Liver (tissue), 8 donors: ENCODE measurements at regions not wholly inside any gene's neighbourhood (a gene's known extent, or its start where the extent isn't known, plus 50 kb on each side); places are given as distances from the start of the nearest gene placed in this dataset.

Experiments
- DNase-seq: peaks from one replicate; pipeline ENCODE4 v3.0.0-alpha.2; 2017; ENCODE audit warnings: low spot score
- H3K27ac ChIP-seq, 2 donors: one replicate each; pipeline ENCODE4 v1.7.0; 2013; ENCODE audit warnings: inconsistent platforms in 2 of 2, low read length in 2 of 2, control low read depth in 1 of 2, low read depth in 1 of 2, mild to moderate bottlenecking in 1 of 2
- H3K27me3 ChIP-seq, 4 donors: one replicate each; pipeline versions ENCODE4 v1.6.1 to v1.7.0; 2013; ENCODE audit warnings: low read length in 3 of 4, inconsistent platforms in 1 of 4, mild to moderate bottlenecking in 1 of 4, moderate library complexity in 1 of 4; ENCODE audit not compliant: control insufficient read depth in 4 of 4, insufficient read depth in 4 of 4
- H3K36me3 ChIP-seq, 4 donors: one replicate each; pipeline versions ENCODE4 v1.6.1 to v1.7.0; 2013; ENCODE audit warnings: low read length in 3 of 4, mild to moderate bottlenecking in 3 of 4, low read depth in 1 of 4, moderate library complexity in 1 of 4; ENCODE audit not compliant: control insufficient read depth in 4 of 4, insufficient read depth in 3 of 4
- H3K4me1 ChIP-seq, 4 donors: one replicate each; pipeline versions ENCODE4 v1.6.1 to v1.7.0; 2013; ENCODE audit warnings: low read length in 3 of 4, mild to moderate bottlenecking in 3 of 4, moderate library complexity in 1 of 4; ENCODE audit not compliant: control insufficient read depth in 4 of 4, insufficient read depth in 4 of 4
- H3K4me3 ChIP-seq, 3 donors: one replicate each; pipeline versions ENCODE4 v1.6.1 to v1.7.0; 2013; ENCODE audit warnings: low read length in 3 of 3, control low read depth in 1 of 3, low read depth in 1 of 3, mild to moderate bottlenecking in 1 of 3
- H3K9ac ChIP-seq, 2 donors: one replicate each; pipeline ENCODE4 v1.7.0; 2013; ENCODE audit warnings: low read length in 2 of 2, mild to moderate bottlenecking in 2 of 2, moderate library complexity in 2 of 2, control low read depth in 1 of 2, low read depth in 1 of 2
- H3K9me3 ChIP-seq, 4 donors: one replicate each; pipeline versions ENCODE4 v1.6.1 to v1.7.0; 2013; ENCODE audit warnings: low read length in 3 of 4; ENCODE audit not compliant: control insufficient read depth in 4 of 4
- EGR1 ChIP-seq, 2 donors: IDR thresholded peaks; 2 replicates each; pipeline ENCODE4 v1.6.1; 2016 to 2018; ENCODE audit warnings: antibody characterized with exemption in 2 of 2, low read depth in 2 of 2
- FOXA1 ChIP-seq: IDR thresholded peaks from 2 replicates; pipeline ENCODE4 v1.6.1; 2016; ENCODE audit warnings: antibody characterized with exemption
- FOXA2 ChIP-seq: IDR thresholded peaks from 2 replicates; pipeline ENCODE4 v1.6.1; 2016; ENCODE audit warnings: antibody characterized with exemption
- GABPA ChIP-seq, 2 donors: IDR thresholded peaks in 1 of 2; conservative IDR thresholded peaks in 1 of 2; 2 replicates each; pipeline ENCODE4 v1.6.1; 2016; ENCODE audit warnings: antibody characterized with exemption in 2 of 2, mild to moderate bottlenecking in 1 of 2, moderate library complexity in 1 of 2
- HNF4A ChIP-seq, 2 donors: conservative IDR thresholded peaks; 2 replicates each; pipeline ENCODE4 v1.6.1; 2016; ENCODE audit warnings: antibody characterized with exemption in 2 of 2, mild to moderate bottlenecking in 2 of 2
- HNF4G ChIP-seq: IDR thresholded peaks from 2 replicates; pipeline ENCODE4 v1.6.1; 2016; ENCODE audit warnings: antibody characterized with exemption
- JUND ChIP-seq, 2 donors: IDR thresholded peaks; 2 replicates each; pipeline ENCODE4 v1.6.1; 2016; ENCODE audit warnings: antibody characterized with exemption in 2 of 2
- NR2F2 ChIP-seq: IDR thresholded peaks from 2 replicates; pipeline ENCODE4 v1.6.1; 2016; ENCODE audit warnings: antibody characterized with exemption
- RAD21 ChIP-seq, 2 donors: IDR thresholded peaks; 2 replicates each; pipeline ENCODE4 v1.6.1; 2016; ENCODE audit warnings: antibody characterized with exemption in 2 of 2, mild to moderate bottlenecking in 2 of 2
- RXRA ChIP-seq, 2 donors: IDR thresholded peaks; 2 replicates each; pipeline ENCODE4 v1.6.1; 2017 to 2018; ENCODE audit warnings: antibody characterized with exemption in 2 of 2, mild to moderate bottlenecking in 1 of 2
- SP1 ChIP-seq: IDR thresholded peaks from 2 replicates; pipeline ENCODE4 v1.6.1; 2018; ENCODE audit warnings: antibody characterized with exemption, mild to moderate bottlenecking
- TAF1 ChIP-seq: conservative IDR thresholded peaks from 2 replicates; pipeline ENCODE4 v1.6.1; 2016; ENCODE audit warnings: antibody characterized with exemption, mild to moderate bottlenecking
- YY1 ChIP-seq: IDR thresholded peaks from 2 replicates; pipeline ENCODE4 v1.6.1; 2016; ENCODE audit warnings: antibody characterized with exemption, mild to moderate bottlenecking
- WGBS: extraction: QIAGEN DNeasy Blood & Tissue Kit; methylation state at CpG from one replicate; pipeline ENCODE4 v1.1.7; 2013; 5-methylcytosine and 5-hydroxymethylcytosine counted together
- TF ChIP-seq, protein P1 (sequence below): fragments of 150-350 bp; IDR thresholded peaks from 2 replicates; pipeline ENCODE4 v1.5.1; 2017; ENCODE audit warnings: improper control_type of control experiment, low read depth, low read length; ENCODE audit not compliant: missing input control
- TF ChIP-seq, protein P2 (sequence below): IDR thresholded peaks from 2 replicates; pipeline ENCODE4 v1.6.1; 2016; ENCODE audit warnings: antibody characterized with exemption
- TF ChIP-seq, protein P3 (sequence below): IDR thresholded peaks from 2 replicates; pipeline ENCODE4 v1.6.1; 2016; ENCODE audit warnings: antibody characterized with exemption
- TF ChIP-seq, protein P4 (sequence below): IDR thresholded peaks from 2 replicates; pipeline ENCODE4 v1.6.1; 2016; ENCODE audit warnings: antibody characterized with exemption, mild to moderate bottlenecking
- TF ChIP-seq, protein P5 (sequence below): IDR thresholded peaks from 2 replicates; pipeline ENCODE4 v1.6.1; 2016; ENCODE audit warnings: antibody characterized with exemption
- donor health status: healthy.
- donor health status: healthy.
- donor health status: healthy.
- donor health status: healthy.
- donor health status: healthy.

DNA sequence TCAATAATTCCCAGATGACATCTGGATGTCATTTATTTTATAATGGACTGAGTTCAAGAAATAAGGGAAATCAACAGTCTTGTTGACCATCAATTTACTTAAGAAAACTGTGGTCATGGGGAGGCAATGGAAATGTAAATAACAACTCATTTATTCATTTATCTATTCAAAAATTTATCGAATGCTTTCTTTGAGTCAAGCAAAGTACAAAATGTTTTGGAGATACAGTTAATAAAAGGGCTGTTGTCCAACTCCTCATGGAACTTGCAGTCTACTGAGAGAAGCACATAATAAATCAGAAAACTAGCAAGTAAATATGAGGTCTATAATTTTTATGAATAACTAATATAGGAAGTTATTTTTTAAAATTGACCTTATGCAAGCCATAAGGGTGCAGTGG, 65.5 kb upstream of the KITLG start:
- H3K9me3 ChIP-seq: no peaks in the 10 kb centered on the region
- H3K4me3 ChIP-seq: no peak overlapping the region
- H3K36me3 ChIP-seq: no peaks in the 10 kb centered on the region
- no peaks in the 10 kb centered on the region for H3K27me3 ChIP-seq
- H3K9ac ChIP-seq: no peak overlapping the region
- TF ChIP-seq NR2F2 (no peak), JUND (IDR thresholded peaks at IDR 0.05) (no peak), FOXA1 (no peak), SP1 (no peak), FOXA2 (no peak), HNF4A (conservative IDR thresholded peaks at IDR 0.05) (no peak), GABPA (IDR thresholded peaks at IDR 0.05 in 1 of 2, conservative IDR thresholded peaks at IDR 0.05 in 1 of 2) (no peak)
- TF ChIP-seq, protein P1, sequence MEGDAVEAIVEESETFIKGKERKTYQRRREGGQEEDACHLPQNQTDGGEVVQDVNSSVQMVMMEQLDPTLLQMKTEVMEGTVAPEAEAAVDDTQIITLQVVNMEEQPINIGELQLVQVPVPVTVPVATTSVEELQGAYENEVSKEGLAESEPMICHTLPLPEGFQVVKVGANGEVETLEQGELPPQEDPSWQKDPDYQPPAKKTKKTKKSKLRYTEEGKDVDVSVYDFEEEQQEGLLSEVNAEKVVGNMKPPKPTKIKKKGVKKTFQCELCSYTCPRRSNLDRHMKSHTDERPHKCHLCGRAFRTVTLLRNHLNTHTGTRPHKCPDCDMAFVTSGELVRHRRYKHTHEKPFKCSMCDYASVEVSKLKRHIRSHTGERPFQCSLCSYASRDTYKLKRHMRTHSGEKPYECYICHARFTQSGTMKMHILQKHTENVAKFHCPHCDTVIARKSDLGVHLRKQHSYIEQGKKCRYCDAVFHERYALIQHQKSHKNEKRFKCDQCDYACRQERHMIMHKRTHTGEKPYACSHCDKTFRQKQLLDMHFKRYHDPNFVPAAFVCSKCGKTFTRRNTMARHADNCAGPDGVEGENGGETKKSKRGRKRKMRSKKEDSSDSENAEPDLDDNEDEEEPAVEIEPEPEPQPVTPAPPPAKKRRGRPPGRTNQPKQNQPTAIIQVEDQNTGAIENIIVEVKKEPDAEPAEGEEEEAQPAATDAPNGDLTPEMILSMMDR: no peak
- H3K27ac ChIP-seq: no peak overlapping the region
- no peaks in the 10 kb centered on the region for H3K4me1 ChIP-seq
- 94% methylated on average over 1 of the region's 1 CpG for WGBS
- no peak for DNase-seq

DNA sequence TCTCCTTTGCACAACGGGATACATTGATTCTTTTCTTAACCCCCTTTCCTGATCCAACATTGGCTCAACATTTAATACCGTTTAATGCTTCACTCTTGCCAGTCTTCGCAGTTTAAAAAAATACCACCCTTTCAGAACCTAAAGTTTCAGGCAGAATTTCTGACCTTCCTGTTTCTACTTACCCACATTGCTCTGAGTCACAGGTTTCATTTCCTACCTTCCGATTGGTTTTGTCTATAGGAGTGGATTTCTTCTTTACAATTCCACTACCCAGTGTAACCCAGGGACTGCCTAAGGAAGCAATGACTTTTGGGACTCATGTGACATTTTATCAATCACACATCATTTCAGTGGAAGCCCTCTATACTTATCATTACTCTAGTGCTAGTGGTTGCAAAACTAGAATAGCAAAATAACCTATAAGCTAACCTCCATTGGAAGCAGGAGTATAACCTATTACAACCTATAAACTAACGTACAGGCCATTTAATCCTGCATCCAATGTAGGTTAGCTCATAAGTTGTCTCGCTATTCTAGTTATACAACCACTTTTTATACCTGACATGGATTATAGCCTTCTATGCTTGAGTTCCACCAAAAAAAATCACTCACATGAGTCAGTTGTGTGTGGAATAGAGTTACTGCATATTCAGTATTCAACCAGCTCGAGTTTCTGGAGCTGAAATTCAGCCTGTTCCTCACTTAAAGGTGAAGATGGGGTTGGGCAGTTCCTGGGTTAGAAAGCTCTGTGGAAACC, 64.9 kb upstream of the KITLG start:
- TF ChIP-seq, protein P2, sequence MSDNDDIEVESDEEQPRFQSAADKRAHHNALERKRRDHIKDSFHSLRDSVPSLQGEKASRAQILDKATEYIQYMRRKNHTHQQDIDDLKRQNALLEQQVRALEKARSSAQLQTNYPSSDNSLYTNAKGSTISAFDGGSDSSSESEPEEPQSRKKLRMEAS: no peak
- TF ChIP-seq HNF4G (no peak), FOXA1 (no peak), NR2F2 (no peak), RXRA (IDR thresholded peaks at IDR 0.05) (no peak), JUND (IDR thresholded peaks at IDR 0.05) (no peak), GABPA (IDR thresholded peaks at IDR 0.05 in 1 of 2, conservative IDR thresholded peaks at IDR 0.05 in 1 of 2) (no peak), FOXA2 (no peak), YY1 (no peak), SP1 (no peak), EGR1 (IDR thresholded peaks at IDR 0.05; ENCODE audit: low read depth in 2 of 2) (no peak), RAD21 (IDR thresholded peaks at IDR 0.05) (no peak), HNF4A (conservative IDR thresholded peaks at IDR 0.05) (no peak), TAF1 (no peak)
- TF ChIP-seq, protein P3, sequence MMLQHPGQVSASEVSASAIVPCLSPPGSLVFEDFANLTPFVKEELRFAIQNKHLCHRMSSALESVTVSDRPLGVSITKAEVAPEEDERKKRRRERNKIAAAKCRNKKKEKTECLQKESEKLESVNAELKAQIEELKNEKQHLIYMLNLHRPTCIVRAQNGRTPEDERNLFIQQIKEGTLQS: no peak
- TF ChIP-seq, protein P4, sequence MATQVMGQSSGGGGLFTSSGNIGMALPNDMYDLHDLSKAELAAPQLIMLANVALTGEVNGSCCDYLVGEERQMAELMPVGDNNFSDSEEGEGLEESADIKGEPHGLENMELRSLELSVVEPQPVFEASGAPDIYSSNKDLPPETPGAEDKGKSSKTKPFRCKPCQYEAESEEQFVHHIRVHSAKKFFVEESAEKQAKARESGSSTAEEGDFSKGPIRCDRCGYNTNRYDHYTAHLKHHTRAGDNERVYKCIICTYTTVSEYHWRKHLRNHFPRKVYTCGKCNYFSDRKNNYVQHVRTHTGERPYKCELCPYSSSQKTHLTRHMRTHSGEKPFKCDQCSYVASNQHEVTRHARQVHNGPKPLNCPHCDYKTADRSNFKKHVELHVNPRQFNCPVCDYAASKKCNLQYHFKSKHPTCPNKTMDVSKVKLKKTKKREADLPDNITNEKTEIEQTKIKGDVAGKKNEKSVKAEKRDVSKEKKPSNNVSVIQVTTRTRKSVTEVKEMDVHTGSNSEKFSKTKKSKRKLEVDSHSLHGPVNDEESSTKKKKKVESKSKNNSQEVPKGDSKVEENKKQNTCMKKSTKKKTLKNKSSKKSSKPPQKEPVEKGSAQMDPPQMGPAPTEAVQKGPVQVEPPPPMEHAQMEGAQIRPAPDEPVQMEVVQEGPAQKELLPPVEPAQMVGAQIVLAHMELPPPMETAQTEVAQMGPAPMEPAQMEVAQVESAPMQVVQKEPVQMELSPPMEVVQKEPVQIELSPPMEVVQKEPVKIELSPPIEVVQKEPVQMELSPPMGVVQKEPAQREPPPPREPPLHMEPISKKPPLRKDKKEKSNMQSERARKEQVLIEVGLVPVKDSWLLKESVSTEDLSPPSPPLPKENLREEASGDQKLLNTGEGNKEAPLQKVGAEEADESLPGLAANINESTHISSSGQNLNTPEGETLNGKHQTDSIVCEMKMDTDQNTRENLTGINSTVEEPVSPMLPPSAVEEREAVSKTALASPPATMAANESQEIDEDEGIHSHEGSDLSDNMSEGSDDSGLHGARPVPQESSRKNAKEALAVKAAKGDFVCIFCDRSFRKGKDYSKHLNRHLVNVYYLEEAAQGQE: no peak
- TF ChIP-seq, protein P1: no peak
- TF ChIP-seq, protein P5, sequence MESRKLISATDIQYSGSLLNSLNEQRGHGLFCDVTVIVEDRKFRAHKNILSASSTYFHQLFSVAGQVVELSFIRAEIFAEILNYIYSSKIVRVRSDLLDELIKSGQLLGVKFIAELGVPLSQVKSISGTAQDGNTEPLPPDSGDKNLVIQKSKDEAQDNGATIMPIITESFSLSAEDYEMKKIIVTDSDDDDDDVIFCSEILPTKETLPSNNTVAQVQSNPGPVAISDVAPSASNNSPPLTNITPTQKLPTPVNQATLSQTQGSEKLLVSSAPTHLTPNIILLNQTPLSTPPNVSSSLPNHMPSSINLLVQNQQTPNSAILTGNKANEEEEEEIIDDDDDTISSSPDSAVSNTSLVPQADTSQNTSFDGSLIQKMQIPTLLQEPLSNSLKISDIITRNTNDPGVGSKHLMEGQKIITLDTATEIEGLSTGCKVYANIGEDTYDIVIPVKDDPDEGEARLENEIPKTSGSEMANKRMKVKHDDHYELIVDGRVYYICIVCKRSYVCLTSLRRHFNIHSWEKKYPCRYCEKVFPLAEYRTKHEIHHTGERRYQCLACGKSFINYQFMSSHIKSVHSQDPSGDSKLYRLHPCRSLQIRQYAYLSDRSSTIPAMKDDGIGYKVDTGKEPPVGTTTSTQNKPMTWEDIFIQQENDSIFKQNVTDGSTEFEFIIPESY: no peak
- Histone ChIP-seq H3K4me1 (no peaks in the 10 kb centered on the region), H3K36me3 (no peaks in the 10 kb centered on the region), H3K27ac (no peak overlapping the region), H3K4me3 (no peak overlapping the region), H3K9ac (no peak overlapping the region), H3K9me3 (no peaks in the 10 kb centered on the region), H3K27me3 (no peaks in the 10 kb centered on the region)
- WGBS: 85% methylated on average over 7 of the region's 7 CpGs
- DNase-seq: no peak
